IPS DF 6.9 (cell line): ENCODE measurements at regions not wholly inside any gene's neighbourhood (a gene's known extent, or its start where the extent isn't known, plus 50 kb on each side); places are given as distances from the start of the nearest gene placed in this dataset.

Source experiments
- DNase-seq: peaks from one replicate; pipeline ENCODE4 v3.0.0-alpha.2; 2013; ENCODE audit warnings: low read depth, low spot score
- H3K27ac ChIP-seq: one replicate; pipeline ENCODE4 v1.5.1; 2013; ENCODE audit warnings: low read length, control low read depth
- H3K27me3 ChIP-seq: 2 replicates; pipeline ENCODE4 v1.6.1; 2013; ENCODE audit warnings: mild to moderate bottlenecking, low read length; ENCODE audit not compliant: control insufficient read depth, insufficient read depth
- H3K36me3 ChIP-seq: 2 replicates; pipeline ENCODE4 v1.6.1; 2013; ENCODE audit warnings: low read length; ENCODE audit not compliant: control insufficient read depth, insufficient read depth
- H3K4me1 ChIP-seq: 2 replicates; pipeline ENCODE4 v1.6.1; 2013; ENCODE audit warnings: low read length; ENCODE audit not compliant: control insufficient read depth, insufficient read depth
- H3K4me3 ChIP-seq: 2 replicates; pipeline ENCODE4 v1.5.1; 2013; ENCODE audit warnings: mild to moderate bottlenecking, low read length
- H3K9me3 ChIP-seq: 2 replicates; pipeline ENCODE4 v1.6.1; 2013; ENCODE audit warnings: low read length, inconsistent platforms; ENCODE audit not compliant: control insufficient read depth, insufficient read depth
- WGBS: extraction: QIAGEN DNeasy Blood & Tissue Kit; methylation state at CpG from one replicate; pipeline ENCODE4 v1.1.7; 2013; ENCODE audit warnings: mixed read lengths, missing lambda C conversion rate; ENCODE audit not compliant: insufficient read length, insufficient coverage; 5-methylcytosine and 5-hydroxymethylcytosine counted together

GRCh38 chr9:8156346-8156745 lies 356.8 kb upstream of the DMAC1 start:
- DNase-seq, result no peak
- Histone ChIP-seq H3K36me3 (no peaks in the 10 kb centered on the region), H3K9me3 (no peaks in the 10 kb centered on the region), H3K4me3 (no peak overlapping the region), H3K27me3 (no peaks in the 10 kb centered on the region), H3K27ac (no peak overlapping the region), H3K4me1 (peaks cover 1% of the 10 kb centered on the region; the same call in 1 of the 2 replicates)
- no CpG with 5 or more reads among the region's 2 CpGs for WGBS

- no peak for DNase-seq
- Histone ChIP-seq H3K27me3 (no peaks in the 10 kb centered on the region), H3K4me3 (no peak overlapping the region), H3K4me1 (peaks cover 1% of the 10 kb centered on the region; the same call in 1 of the 2 replicates), H3K27ac (no peak overlapping the region), H3K9me3 (no peaks in the 10 kb centered on the region), H3K36me3 (no peaks in the 10 kb centered on the region)
- WGBS, result no CpG with 5 or more reads among the region's 5 CpGs
These were observed 356.1 kb upstream of the DMAC1 start for GRCh38 chr9:8155706-8156105.

- DNase-seq, result no peak
- H3K9me3 ChIP-seq, result no peaks in the 10 kb centered on the region; the same call in 1 of the 2 replicates
- no peaks in the 10 kb centered on the region for H3K36me3 ChIP-seq
- no peaks in the 10 kb centered on the region for H3K27me3 ChIP-seq
- WGBS, result 100% methylated on average over 1 of the region's 3 CpGs
- no peak overlapping the region for H3K4me3 ChIP-seq
- H3K4me1 ChIP-seq, result no peaks in the 10 kb centered on the region; the same call in 1 of the 2 replicates
- H3K27ac ChIP-seq, result no peak overlapping the region
These were observed 344.1 kb upstream of the DMAC1 start for GRCh38 chr9:8143677-8144076.

- H3K4me1 ChIP-seq, result no peaks in the 10 kb centered on the region; the same call in 1 of the 2 replicates
- H3K9me3 ChIP-seq, result no peaks in the 10 kb centered on the region; the same call in 1 of the 2 replicates
- no peak overlapping the region for H3K4me3 ChIP-seq
- no peaks in the 10 kb centered on the region for H3K27me3 ChIP-seq
- no CpG with 5 or more reads among the region's 2 CpGs for WGBS
- no peak for DNase-seq
- H3K27ac ChIP-seq, result no peak overlapping the region
- H3K36me3 ChIP-seq, result no peaks in the 10 kb centered on the region
These were observed 341.0 kb upstream of the DMAC1 start for GRCh38 chr9:8140557-8140956.

GRCh38 chr9:8139756-8140155 lies 340.2 kb upstream of the DMAC1 start:
- Histone ChIP-seq H3K36me3 (no peaks in the 10 kb centered on the region), H3K27ac (no peak overlapping the region), H3K9me3 (no peaks in the 10 kb centered on the region; the same call in 1 of the 2 replicates), H3K4me3 (no peak overlapping the region), H3K4me1 (no peaks in the 10 kb centered on the region; the same call in 1 of the 2 replicates), H3K27me3 (no peaks in the 10 kb centered on the region)
- whole genome bisulfite sequencing, result no CpG with 5 or more reads among the region's 1 CpG
- no peak for DNase-seq

- H3K27ac ChIP-seq, result no peak overlapping the region
- no peaks in the 10 kb centered on the region; the same call in 1 of the 2 replicates for H3K4me1 ChIP-seq
- H3K36me3 ChIP-seq, result no peaks in the 10 kb centered on the region
- no CpG with 5 or more reads among the region's 1 CpG for WGBS
- H3K9me3 ChIP-seq, result no peaks in the 10 kb centered on the region; the same call in 1 of the 2 replicates
- no peak overlapping the region for H3K4me3 ChIP-seq
- no peak for DNase-seq
- no peaks in the 10 kb centered on the region for H3K27me3 ChIP-seq
These were observed 336.9 kb upstream of the DMAC1 start for GRCh38 chr9:8136477-8136876.

- no peak for DNase-seq
- WGBS, result no CpG with 5 or more reads among the region's 3 CpGs
- Histone ChIP-seq H3K27ac (no peak overlapping the region), H3K9me3 (no peaks in the 10 kb centered on the region), H3K4me1 (no peaks in the 10 kb centered on the region), H3K27me3 (no peaks in the 10 kb centered on the region), H3K4me3 (no peak overlapping the region), H3K36me3 (no peaks in the 10 kb centered on the region)
These were observed 335.1 kb upstream of the DMAC1 start for GRCh38 chr9:8134635-8135034.

GRCh38 chr9:8133606-8134005 lies 334.0 kb upstream of the DMAC1 start:
- Histone ChIP-seq H3K36me3 (no peaks in the 10 kb centered on the region), H3K4me3 (no peak overlapping the region), H3K4me1 (no peaks in the 10 kb centered on the region), H3K27ac (no peak overlapping the region), H3K9me3 (no peaks in the 10 kb centered on the region), H3K27me3 (no peaks in the 10 kb centered on the region)
- no CpG with 5 or more reads among the region's 2 CpGs for WGBS
- DNase-seq, result no peak

- Histone ChIP-seq H3K36me3 (no peaks in the 10 kb centered on the region), H3K27me3 (no peaks in the 10 kb centered on the region), H3K4me3 (no peak overlapping the region), H3K27ac (no peak overlapping the region), H3K4me1 (no peaks in the 10 kb centered on the region), H3K9me3 (no peaks in the 10 kb centered on the region)
- WGBS, result no CpG with 5 or more reads among the region's 1 CpG
- DNase-seq, result no peak
These were observed 316.0 kb upstream of the DMAC1 start for GRCh38 chr9:8115570-8115969.

- no peaks in the 10 kb centered on the region for H3K36me3 ChIP-seq
- no CpG with 5 or more reads among the region's 1 CpG for WGBS
- no peaks in the 10 kb centered on the region for H3K27me3 ChIP-seq
- DNase-seq, result no peak
- H3K4me1 ChIP-seq, result no peaks in the 10 kb centered on the region
- H3K27ac ChIP-seq, result no peak overlapping the region
- no peak overlapping the region for H3K4me3 ChIP-seq
- H3K9me3 ChIP-seq, result no peaks in the 10 kb centered on the region
These were observed 315.2 kb upstream of the DMAC1 start for GRCh38 chr9:8114826-8115225.

GRCh38 chr9:8106362-8106761 lies 306.8 kb upstream of the DMAC1 start:
- H3K36me3 ChIP-seq, result no peaks in the 10 kb centered on the region
- no peak for DNase-seq
- H3K27me3 ChIP-seq, result no peaks in the 10 kb centered on the region
- H3K4me1 ChIP-seq, result no peaks in the 10 kb centered on the region
- H3K9me3 ChIP-seq, result no peaks in the 10 kb centered on the region
- no CpG with 5 or more reads among the region's 1 CpG for WGBS
- H3K27ac ChIP-seq, result no peak overlapping the region
- no peak overlapping the region for H3K4me3 ChIP-seq
